HCT116 (cell line): ENCODE measurements at regions not wholly inside any gene's neighbourhood (a gene's known extent, or its start where the extent isn't known, plus 50 kb on each side); places are given as distances from the start of the nearest gene placed in this dataset.

Experiments
- CBX3 ChIP-seq: IDR thresholded peaks from 2 replicates; pipeline ENCODE4 v1.6.1; 2012; ENCODE audit warnings: low read depth
- CEBPB ChIP-seq: IDR thresholded peaks from 2 replicates; pipeline ENCODE4 v1.6.1; 2012; ENCODE audit warnings: low read depth
- EGR1 ChIP-seq: IDR thresholded peaks from 2 replicates; pipeline ENCODE4 v1.6.1; 2012; ENCODE audit warnings: low read depth
- EZH2 ChIP-seq: fragments of 200-600 bp; sonication (generic); IDR thresholded peaks from 2 replicates; pipeline ENCODE4 v1.6.1; 2017; ENCODE audit warnings: antibody characterized with exemption, mixed run types
- EZH2phosphoT487 ChIP-seq: fragments of 200-600 bp; IDR thresholded peaks from 2 replicates; pipeline ENCODE4 v1.6.1; 2018; ENCODE audit warnings: antibody characterized with exemption, borderline replicate concordance
- JUND ChIP-seq: IDR thresholded peaks from 2 replicates; pipeline ENCODE4 v1.6.1; 2012
- POLR2A ChIP-seq: IDR thresholded peaks from 2 replicates; pipeline ENCODE4 v1.7.0; 2011; ENCODE audit warnings: borderline replicate concordance; ENCODE audit not compliant: insufficient read depth, insufficient read length; ENCODE audit errors: extremely low read depth
- POLR2AphosphoS5 ChIP-seq: IDR thresholded peaks from 2 replicates; pipeline ENCODE4 v1.6.1; 2011; ENCODE audit warnings: mild to moderate bottlenecking, low read depth, low read length, moderate library complexity
- SIN3A ChIP-seq: IDR thresholded peaks from 2 replicates; pipeline ENCODE4 v1.6.1; 2012; ENCODE audit warnings: low read depth
- SP1 ChIP-seq: IDR thresholded peaks from 2 replicates; pipeline ENCODE4 v1.6.1; 2012; ENCODE audit warnings: low read depth
- TCF7L2 ChIP-seq: IDR thresholded peaks from 2 replicates; pipeline ENCODE4 v1.7.0; 2011; ENCODE audit warnings: borderline replicate concordance, inconsistent platforms; ENCODE audit not compliant: insufficient read depth, insufficient read length; ENCODE audit errors: extremely low read depth
- YY1 ChIP-seq: IDR thresholded peaks from 2 replicates; pipeline ENCODE4 v1.6.1; 2011; ENCODE audit warnings: low read length, low read depth, moderate library complexity, mild to moderate bottlenecking; ENCODE audit not compliant: insufficient replicate concordance; ENCODE audit errors: extremely low read depth
- ZNF274 ChIP-seq: fragments of 200-500 bp; sonication (Bioruptor generic); IDR thresholded peaks from 2 replicates; pipeline ENCODE4 v1.6.1; 2014; ENCODE audit warnings: mild to moderate bottlenecking, low read depth, low read length, inconsistent platforms
- TF ChIP-seq, protein P1 (sequence below), 3 experiments: fragments of 200-600 bp in 1 of 3; sonication (generic) in 1 of 3; IDR thresholded peaks in 2 of 3; conservative IDR thresholded peaks in 1 of 3; 2 replicates each; pipeline ENCODE4 v1.5.1; 2012 to 2017; ENCODE audit warnings: low read depth in 2 of 3, low read length in 2 of 3, antibody characterized with exemption in 1 of 3, borderline replicate concordance in 1 of 3, control low read depth in 1 of 3, mild to moderate bottlenecking in 1 of 3, mixed read lengths in 1 of 3, mixed run types in 1 of 3, moderate library complexity in 1 of 3; ENCODE audit not compliant: insufficient read depth in 1 of 3

DNA sequence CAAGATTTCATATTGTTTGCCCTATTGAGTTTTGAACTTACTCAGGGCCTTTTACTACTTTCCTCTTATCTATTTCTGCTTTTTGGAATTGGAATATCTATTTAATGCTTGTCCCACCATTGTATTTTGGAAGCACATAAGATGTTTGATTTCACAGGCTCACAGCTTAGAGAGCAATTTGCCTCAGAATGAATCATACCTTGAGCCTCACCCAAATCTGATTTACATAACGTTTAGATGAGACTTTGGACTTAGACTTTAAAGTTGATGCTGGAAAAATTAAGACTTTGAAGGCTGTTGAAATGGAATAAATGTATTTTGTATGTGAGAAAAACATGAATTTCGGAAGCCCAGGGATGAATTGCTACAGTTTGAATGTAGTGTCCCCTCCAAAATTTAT, 458.9 kb downstream of the CNTN6 start:
- TF ChIP-seq, protein P1, sequence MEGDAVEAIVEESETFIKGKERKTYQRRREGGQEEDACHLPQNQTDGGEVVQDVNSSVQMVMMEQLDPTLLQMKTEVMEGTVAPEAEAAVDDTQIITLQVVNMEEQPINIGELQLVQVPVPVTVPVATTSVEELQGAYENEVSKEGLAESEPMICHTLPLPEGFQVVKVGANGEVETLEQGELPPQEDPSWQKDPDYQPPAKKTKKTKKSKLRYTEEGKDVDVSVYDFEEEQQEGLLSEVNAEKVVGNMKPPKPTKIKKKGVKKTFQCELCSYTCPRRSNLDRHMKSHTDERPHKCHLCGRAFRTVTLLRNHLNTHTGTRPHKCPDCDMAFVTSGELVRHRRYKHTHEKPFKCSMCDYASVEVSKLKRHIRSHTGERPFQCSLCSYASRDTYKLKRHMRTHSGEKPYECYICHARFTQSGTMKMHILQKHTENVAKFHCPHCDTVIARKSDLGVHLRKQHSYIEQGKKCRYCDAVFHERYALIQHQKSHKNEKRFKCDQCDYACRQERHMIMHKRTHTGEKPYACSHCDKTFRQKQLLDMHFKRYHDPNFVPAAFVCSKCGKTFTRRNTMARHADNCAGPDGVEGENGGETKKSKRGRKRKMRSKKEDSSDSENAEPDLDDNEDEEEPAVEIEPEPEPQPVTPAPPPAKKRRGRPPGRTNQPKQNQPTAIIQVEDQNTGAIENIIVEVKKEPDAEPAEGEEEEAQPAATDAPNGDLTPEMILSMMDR (IDR thresholded peaks at IDR 0.05 in 2 of 3, conservative IDR thresholded peaks at IDR 0.05 in 1 of 3; ENCODE audit: borderline replicate concordance in 1 of 3, insufficient read depth in 1 of 3, low read depth in 2 of 3, low read length in 2 of 3), result no peak
- TF ChIP-seq EZH2phosphoT487 (no peak), POLR2A (no peak), EZH2 (no peak), ZNF274 (no peak), YY1 (no peak), SIN3A (no peak), CBX3 (no peak), JUND (no peak), SP1 (no peak), POLR2AphosphoS5 (no peak), EGR1 (no peak), TCF7L2 (no peak), CEBPB (no peak)
